ENCODE measurements at regions not wholly inside any gene's neighbourhood (a gene's known extent, or its start where the extent isn't known, plus 50 kb on each side); places are given as distances from the start of the nearest gene placed in this dataset.

DNA sequence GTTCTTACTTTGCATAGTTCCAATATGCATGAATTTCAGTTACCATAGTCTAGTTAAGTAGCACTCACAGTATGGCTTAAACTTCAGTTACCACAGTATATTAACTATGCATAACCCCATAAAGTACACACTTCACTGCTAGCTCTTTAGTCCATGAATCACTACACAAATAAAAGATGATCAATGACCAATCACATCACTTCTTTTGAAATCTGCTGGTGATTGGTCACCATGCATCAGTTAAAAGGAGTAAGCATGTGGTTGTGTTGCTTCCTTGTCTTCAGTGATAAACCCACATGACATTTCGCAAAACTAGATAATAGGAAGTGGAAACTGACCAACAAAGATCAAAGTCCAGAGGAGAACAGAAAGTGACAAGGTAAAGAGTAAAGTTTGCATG, 79.0 kb downstream of the TAF11L14 start:
- Histone ChIP-seq H3K79me1 (ENCODE audit: low read depth, low read length) (no peaks in the 10 kb centered on the region), H2BK12ac (ENCODE audit: low read depth, low read length) (no peak overlapping the region), H3K9me3 (ENCODE audit: insufficient read depth in 2 of 2, low read depth in 1 of 2, low read length in 1 of 2) (no peaks in the 10 kb centered on the region), H3K36me3 (ENCODE audit: control insufficient read depth in 2 of 4, insufficient read depth in 4 of 4, low read length in 3 of 4) (no peaks in the 10 kb centered on the region), H3K79me2 (ENCODE audit: control insufficient read depth in 1 of 2, insufficient read depth in 2 of 2, low read length in 2 of 2) (no peaks in the 10 kb centered on the region), H3K23me2 (ENCODE audit: low read depth, low read length) (no peaks in the 10 kb centered on the region; the same call in 1 of the 2 replicates), H2AFZ (ENCODE audit: low read length) (no peak overlapping the region), H3K4me3 (ENCODE audit: extremely low read depth in 1 of 4, insufficient read depth in 2 of 4, low read depth in 3 of 4, low read length in 4 of 4) (no peak overlapping the region), H4K5ac (ENCODE audit: insufficient read length, low read depth, low read length) (no peak overlapping the region), H3K9ac (replicated peaks in 1 of 4; ENCODE audit: extremely low read depth in 1 of 4, low read depth in 3 of 4, low read length in 3 of 4) (no peak overlapping the region), H3K4me2 (ENCODE audit: insufficient read depth in 1 of 2, low read depth in 2 of 2, low read length in 2 of 2) (no peak overlapping the region), H2BK15ac (ENCODE audit: low read length) (no peak overlapping the region), H3K14ac (ENCODE audit: insufficient read length) (no peak overlapping the region), H4K91ac (replicated peaks; ENCODE audit: insufficient read length, low read length) (no peak overlapping the region), H2AK5ac (ENCODE audit: low read depth, low read length) (no peak overlapping the region), H3K27me3 (replicated peaks in 1 of 4; ENCODE audit: control insufficient read depth in 3 of 4, extremely low read depth in 1 of 4, insufficient read depth in 3 of 4, low read length in 3 of 4) (no peaks in the 10 kb centered on the region), H3K4me1 (replicated peaks in 1 of 4; ENCODE audit: control insufficient read depth in 3 of 4, insufficient read depth in 4 of 4, low read length in 3 of 4) (no peaks in the 10 kb centered on the region), H2BK5ac (ENCODE audit: low read depth, low read length) (no peak overlapping the region), H3K23ac (ENCODE audit: insufficient read length) (no peak overlapping the region), H2BK120ac (replicated peaks; ENCODE audit: low read depth, low read length) (no peak overlapping the region), H2BK20ac (ENCODE audit: low read length) (no peak overlapping the region), H4K8ac (ENCODE audit: extremely low read depth, insufficient read depth, low read length) (no peak overlapping the region), H3K56ac (replicated peaks; ENCODE audit: insufficient read length, low read depth, low read length) (no peak overlapping the region), H3K27ac (ENCODE audit: low read depth, low read length) (no peak overlapping the region), H3K4ac (replicated peaks; ENCODE audit: insufficient read length, low read depth, low read length) (no peak overlapping the region), H4K20me1 (replicated peaks in 1 of 2; ENCODE audit: control insufficient read depth in 1 of 2, insufficient read depth in 2 of 2, low read length in 2 of 2) (no peaks in the 10 kb centered on the region), H3K18ac (ENCODE audit: extremely low read depth, low read length) (no peak overlapping the region)
- no peak for TF ChIP-seq BRCA1 (IDR thresholded peaks at IDR 0.05; ENCODE audit: low read depth, low read length)
- TF ChIP-seq EGR1 (IDR thresholded peaks at IDR 0.05; ENCODE audit: borderline replicate concordance, low read depth, low read length) = no peak
- no peak for TF ChIP-seq SIX5 (IDR thresholded peaks at IDR 0.05; ENCODE audit: low read depth, low read length)
- TF ChIP-seq TAF1 (IDR thresholded peaks at IDR 0.05; ENCODE audit: low read depth, low read length) = no peak
- no peak for TF ChIP-seq CHD1 (IDR thresholded peaks at IDR 0.05; ENCODE audit: low read depth, low read length)
- TF ChIP-seq, protein P1, sequence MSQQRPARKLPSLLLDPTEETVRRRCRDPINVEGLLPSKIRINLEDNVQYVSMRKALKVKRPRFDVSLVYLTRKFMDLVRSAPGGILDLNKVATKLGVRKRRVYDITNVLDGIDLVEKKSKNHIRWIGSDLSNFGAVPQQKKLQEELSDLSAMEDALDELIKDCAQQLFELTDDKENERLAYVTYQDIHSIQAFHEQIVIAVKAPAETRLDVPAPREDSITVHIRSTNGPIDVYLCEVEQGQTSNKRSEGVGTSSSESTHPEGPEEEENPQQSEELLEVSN (IDR thresholded peaks at IDR 0.05) = no peak
- no peak for TF ChIP-seq YY1 (IDR thresholded peaks at IDR 0.05; ENCODE audit: low read depth, low read length)
- TF ChIP-seq, protein P2, sequence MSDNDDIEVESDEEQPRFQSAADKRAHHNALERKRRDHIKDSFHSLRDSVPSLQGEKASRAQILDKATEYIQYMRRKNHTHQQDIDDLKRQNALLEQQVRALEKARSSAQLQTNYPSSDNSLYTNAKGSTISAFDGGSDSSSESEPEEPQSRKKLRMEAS (IDR thresholded peaks at IDR 0.05) = no peak
- TF ChIP-seq SP2 (IDR thresholded peaks at IDR 0.05; ENCODE audit: low read length) = no peak
- no peak for TF ChIP-seq NANOG (IDR thresholded peaks at IDR 0.05; ENCODE audit: insufficient read depth, low read depth, low read length, poor library complexity, severe bottlenecking)
- no peak for TF ChIP-seq JUND (IDR thresholded peaks at IDR 0.05; ENCODE audit: low read length)
- TF ChIP-seq TEAD4 (IDR thresholded peaks at IDR 0.05; ENCODE audit: low read depth, low read length) = no peak
- WGBS, 2 experiments (ENCODE audit: extremely low coverage in 1 of 2, insufficient coverage in 1 of 2, insufficient read length in 1 of 2, insufficient replicate concordance in 2 of 2, low coverage in 1 of 2, low lambda C conversion rate in 2 of 2, missing lambda C conversion rate in 1 of 2) = 100% methylated on average over 1 of the region's 1 CpG; no CpG with 5 or more reads in 1 of the 2 experiments
- CTCF ChIA-PET (ENCODE audit: partially characterized antibody) = no interaction called here
- FAIRE-seq (no peak), DNase-seq (ENCODE audit: low read depth in 1 of 2, low spot score in 2 of 2) (no peak)
- POLR2A ChIA-PET (ENCODE audit: partially characterized antibody) = no interaction called here

Data from H1 (cell line).